H1 (cell line): ENCODE measurements at regions not wholly inside any gene's neighbourhood (a gene's known extent, or its start where the extent isn't known, plus 50 kb on each side); places are given as distances from the start of the nearest gene placed in this dataset.
A peak's percentile ranks its signal among the peaks of the same experiment; 100 is the strongest.

Source experiments
- ATF3 ChIP-seq: IDR thresholded peaks from 2 replicates; pipeline ENCODE4 v1.6.1; 2011; ENCODE audit warnings: low read depth, mild to moderate bottlenecking, low read length; ENCODE audit not compliant: insufficient read depth
- CHD1 ChIP-seq: IDR thresholded peaks from 2 replicates; pipeline ENCODE4 v1.6.1; 2012; ENCODE audit warnings: low read depth, low read length, improper control_type of control experiment
- CHD7 ChIP-seq: fragments of 300-600 bp; sonication (generic); IDR thresholded peaks from 2 replicates; pipeline ENCODE4 v1.7.1; 2012; ENCODE audit warnings: low read length, moderate library complexity, mild to moderate bottlenecking, inconsistent platforms; ENCODE audit not compliant: insufficient replicate concordance
- FOSL1 ChIP-seq: IDR thresholded peaks from 2 replicates; pipeline ENCODE4 v1.6.1; 2011; ENCODE audit warnings: mild to moderate bottlenecking, low read depth, low read length, moderate library complexity; ENCODE audit not compliant: insufficient read depth
- JUN ChIP-seq: IDR thresholded peaks from 2 replicates; pipeline ENCODE4 v1.6.1; 2011; ENCODE audit warnings: low read depth, mild to moderate bottlenecking, improper control_type of control experiment, low read length
- KDM1A ChIP-seq: fragments of 200-600, 300-600 bp; sonication (generic); IDR thresholded peaks from 2 replicates; pipeline ENCODE4 v1.7.1; 2016; ENCODE audit warnings: mild to moderate bottlenecking, low read length, borderline replicate concordance
- RAD21 ChIP-seq, 2 experiments: IDR thresholded peaks in 1 of 2; conservative IDR thresholded peaks in 1 of 2; 2 replicates each; pipeline ENCODE4 v1.6.1; 2011; ENCODE audit warnings: low read depth in 2 of 2, low read length in 2 of 2, improper control_type of control experiment in 1 of 2, inconsistent platforms in 1 of 2, mild to moderate bottlenecking in 1 of 2, moderate library complexity in 1 of 2
- SP1 ChIP-seq: IDR thresholded peaks from 2 replicates; pipeline ENCODE4 v1.6.1; 2011; ENCODE audit warnings: low read depth, low read length
- TCF12 ChIP-seq: IDR thresholded peaks from 2 replicates; pipeline ENCODE4 v1.6.1; 2011; ENCODE audit warnings: low read depth, mild to moderate bottlenecking, low read length

GRCh38 chr6:4018171-4018923, 60.6 kb downstream of the FAM217A start (continued):
- TF ChIP-seq CHD7 (no peak), KDM1A (no peak), JUN (no peak), SP1 (0 out of 2 replicates have a peak, but pooled peaks have one; percentile 56), TCF12 (no peak), RAD21 (IDR thresholded peaks at IDR 0.05 in 1 of 2, conservative IDR thresholded peaks at IDR 0.05 in 1 of 2; ENCODE audit: low read depth in 2 of 2, low read length in 2 of 2) (no peak), FOSL1 (no peak), ATF3 (peak; percentile 66; the same call in 1 of the 2 replicates), CHD1 (no peak)
